ENCODE measurements at regions not wholly inside any gene's neighbourhood (a gene's known extent, or its start where the extent isn't known, plus 50 kb on each side); places are given as distances from the start of the nearest gene placed in this dataset.
"Not testable (repeated sequence)": the region's sequence is repeated elsewhere in the genome, so short reads cannot be mapped to it uniquely, and the experiment has no call there.

GRCh38 chr6:4676016-4676415, 100.2 kb upstream of the CDYL start:
- DNase-seq, result no peak

- no peak for DNase-seq
These were observed 101.1 kb upstream of the CDYL start for GRCh38 chr6:4675121-4675520.

DNA sequence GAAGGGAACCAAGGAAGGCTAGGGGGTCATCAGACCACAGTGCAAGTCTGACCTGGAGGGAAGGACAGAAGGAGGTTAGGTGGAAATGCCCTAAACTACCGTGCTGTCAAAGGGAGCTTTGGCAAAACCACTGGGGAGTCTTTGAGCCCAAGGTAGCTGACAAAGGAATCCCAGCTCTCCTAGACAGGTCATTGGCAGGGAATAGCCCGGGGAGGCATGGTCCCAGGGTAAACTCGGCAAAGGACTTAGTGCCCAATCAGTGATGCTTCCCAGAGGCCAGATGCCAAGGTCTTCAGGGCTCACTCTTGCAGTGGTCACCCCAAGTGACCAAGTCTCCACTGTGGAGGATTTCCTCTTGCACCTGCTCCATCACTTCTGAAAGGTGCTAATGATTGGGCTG, 102.3 kb upstream of the CDYL start:
- DNase-seq, result no peak

- DNase-seq, result no peak
These were observed 103.4 kb upstream of the CDYL start for GRCh38 chr6:4672772-4673171.

DNA sequence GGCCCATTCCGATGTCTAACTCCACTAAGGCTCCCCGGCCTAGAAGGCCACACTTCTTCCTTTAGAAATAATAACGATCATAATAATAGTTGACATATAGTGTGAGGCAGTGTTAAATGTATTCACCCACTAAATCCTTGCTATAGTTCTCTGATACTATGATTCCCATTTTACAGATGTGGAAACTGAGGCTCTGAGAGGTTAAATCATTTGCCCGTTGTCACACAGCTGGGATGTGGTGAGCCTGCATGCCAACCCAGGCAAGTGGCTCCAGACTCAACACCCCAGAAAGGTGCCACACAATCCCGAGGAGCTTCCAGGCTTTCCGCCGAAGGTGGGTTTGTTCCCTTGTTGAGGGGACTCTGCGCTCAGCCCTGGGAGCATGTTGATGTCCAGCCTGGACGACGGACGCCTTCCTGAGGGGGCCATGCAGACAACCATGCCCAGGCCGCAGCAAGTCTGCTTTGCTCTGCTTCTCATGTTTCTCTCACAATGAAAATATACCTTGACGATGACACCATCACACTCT, 104.6 kb upstream of the CDYL start:
- DNase-seq, result no peak

DNA sequence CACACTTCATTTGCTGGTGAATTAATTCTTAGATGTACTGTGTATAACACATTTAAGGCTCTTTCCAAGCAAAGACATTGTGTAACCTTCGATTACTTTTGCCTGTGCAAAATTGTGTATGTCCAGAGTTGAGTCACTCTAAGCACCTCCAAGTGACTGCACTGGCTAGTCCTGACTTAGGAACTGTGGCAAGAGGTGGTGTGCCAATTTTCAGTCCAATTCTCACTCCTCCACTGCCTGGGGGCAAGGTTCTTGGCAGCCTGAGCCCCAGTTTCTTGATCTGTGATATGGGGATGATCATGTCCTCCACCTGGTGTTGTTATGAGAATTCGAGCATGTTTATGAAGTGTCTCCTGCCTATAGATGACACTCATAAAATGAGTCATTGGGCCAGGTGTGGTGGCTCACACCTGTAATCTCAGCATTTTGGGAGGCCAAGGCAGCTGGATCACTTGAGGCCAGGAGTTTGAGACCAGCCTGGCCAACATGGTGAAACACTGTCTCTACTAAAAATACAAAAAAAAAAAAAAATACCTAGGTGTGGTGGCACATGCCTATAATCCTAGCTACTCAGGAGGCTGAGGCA, 105.3 kb upstream of the CDYL start:
- no peak for DNase-seq

- no peak for DNase-seq
These were observed 105.9 kb upstream of the CDYL start for GRCh38 chr6:4670290-4670689.

DNA sequence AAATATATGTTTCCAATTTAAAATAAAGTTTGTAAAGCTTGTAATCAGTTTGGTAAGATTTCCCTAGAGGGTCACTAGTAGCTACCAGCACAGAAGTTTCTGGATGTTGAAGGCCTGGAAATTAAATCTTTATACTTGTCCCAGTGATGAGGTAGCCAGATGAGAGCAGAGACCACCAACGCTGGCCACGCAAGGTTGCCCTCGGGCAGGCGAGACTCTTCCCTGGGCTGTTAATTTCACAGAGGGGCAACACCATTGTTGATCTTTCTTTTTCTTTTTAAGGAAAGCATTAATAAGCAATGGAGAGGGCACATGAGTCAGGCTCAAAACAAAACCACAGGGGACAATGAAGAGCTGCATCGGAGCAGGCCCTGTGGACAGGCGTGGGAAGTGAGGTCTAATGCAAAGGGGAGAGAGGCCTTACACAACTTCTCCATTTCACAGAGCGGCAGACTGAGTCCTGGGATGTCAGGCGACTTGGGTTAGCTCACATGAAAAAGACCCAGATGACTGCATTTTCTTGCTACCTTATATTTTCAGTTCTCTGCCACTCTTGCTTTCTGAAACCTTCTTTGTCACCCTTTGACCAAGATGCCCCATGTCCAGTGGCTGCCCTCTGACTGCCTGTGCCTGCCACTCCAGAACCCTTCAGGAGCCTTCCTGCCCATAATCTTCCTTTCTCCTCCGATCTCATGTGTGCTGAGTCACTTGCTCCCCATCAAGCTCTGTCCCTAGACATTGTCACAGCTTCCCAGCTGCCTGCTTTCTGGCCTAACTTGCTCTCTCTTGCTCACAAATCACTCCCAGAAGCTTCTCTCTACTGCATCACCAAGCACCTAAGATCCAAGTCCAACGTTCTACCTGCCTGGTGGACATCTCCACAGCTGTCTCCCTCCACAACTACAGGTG, 107.7 kb upstream of the CDYL start:
- DNase-seq, result no peak

GRCh38 chr6:4667591-4667990, 108.6 kb upstream of the CDYL start:
- no peak for DNase-seq

DNA sequence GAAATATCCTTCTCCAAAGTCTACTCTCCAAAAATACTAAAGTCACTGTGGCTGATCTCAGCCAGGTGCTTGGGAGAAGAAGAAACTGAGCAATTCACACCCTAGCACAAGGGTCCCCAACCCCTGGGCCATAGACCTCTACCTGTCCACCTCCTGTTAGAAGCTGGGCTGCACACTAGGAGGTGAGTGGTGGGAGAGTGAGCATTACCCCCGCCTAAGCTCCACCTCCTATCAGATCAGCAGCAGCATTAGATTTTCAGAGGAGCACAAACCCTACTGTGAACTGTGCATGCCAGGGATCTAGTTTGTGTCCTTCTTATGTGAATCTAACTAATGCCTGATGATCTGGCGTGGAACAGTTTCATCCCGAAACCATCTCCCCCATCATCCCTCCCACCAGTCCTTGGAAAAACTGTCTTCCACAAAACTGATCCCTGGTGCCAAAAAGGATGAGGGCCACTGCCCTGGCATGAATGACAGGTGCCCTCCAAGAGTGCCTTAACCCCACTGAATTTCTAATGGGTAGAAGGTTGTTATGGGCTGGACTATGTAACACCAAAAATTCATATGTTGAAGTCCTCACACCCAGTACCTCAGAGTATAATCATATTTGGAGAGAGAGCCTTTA, 109.2 kb upstream of the CDYL start:
- DNase-seq, result no peak

DNA sequence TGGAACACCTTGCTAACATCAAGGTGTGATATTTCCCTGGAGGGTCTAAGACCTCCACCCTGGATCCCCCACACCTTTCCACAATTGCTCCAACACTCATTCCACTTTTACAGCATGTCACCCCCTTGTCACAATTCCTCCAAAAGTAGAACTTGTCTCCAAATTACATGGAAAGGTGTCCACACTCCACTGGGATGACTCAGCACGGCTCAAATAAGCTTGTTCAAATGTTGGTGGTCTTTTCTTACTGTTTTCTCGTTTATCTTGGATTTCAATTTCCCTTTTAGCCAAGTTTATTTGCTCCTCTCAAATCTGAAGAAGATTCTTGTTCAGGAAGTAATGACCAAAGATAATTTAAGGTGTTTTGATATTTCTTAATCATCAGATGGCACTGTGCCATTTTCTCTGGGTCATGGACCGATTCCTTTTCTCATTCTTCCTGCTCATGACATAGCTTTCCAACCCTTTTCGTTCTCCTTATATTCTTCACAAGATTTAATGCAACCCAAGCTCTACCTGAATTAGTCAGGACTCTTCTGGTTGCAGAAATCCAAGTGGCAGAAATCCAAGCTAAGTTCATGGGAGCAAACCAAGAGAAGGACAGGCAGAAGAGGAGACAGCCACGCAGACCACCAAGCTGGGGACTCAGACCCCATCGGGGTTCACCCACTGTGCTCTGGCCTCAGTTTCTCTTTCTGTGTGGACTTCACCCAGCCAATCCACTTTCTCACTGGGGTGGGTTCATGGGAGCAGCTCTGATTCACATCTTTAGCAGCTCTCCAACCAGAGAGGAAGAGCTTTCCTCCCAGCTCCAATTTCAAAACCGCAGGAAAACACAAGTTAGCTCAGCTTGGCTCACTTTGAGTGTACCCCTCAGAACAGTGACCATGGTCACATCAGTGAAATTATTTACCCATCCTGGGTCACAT, 110.5 kb upstream of the CDYL start:
- no peak for DNase-seq

DNA sequence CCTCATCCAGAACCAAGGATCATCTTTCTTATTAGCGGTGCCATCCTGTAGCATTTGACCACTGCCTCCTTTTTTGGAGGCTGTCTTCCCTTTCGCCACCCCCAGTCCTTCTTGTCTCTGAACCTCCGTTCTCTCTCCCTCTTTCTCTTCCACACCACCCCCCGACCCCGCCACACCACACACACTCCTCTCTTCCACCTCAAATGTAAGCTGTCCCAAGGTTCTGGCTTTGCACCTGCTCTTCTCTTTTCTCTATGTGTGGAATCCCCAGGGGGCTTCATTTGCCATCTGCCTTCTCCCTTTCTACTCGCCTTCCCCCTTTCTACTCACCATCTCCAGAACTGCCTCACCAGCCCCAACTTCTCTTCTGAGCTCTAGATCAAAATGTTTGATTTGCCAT, 111.3 kb upstream of the CDYL start:
- no peak for DNase-seq

DNA sequence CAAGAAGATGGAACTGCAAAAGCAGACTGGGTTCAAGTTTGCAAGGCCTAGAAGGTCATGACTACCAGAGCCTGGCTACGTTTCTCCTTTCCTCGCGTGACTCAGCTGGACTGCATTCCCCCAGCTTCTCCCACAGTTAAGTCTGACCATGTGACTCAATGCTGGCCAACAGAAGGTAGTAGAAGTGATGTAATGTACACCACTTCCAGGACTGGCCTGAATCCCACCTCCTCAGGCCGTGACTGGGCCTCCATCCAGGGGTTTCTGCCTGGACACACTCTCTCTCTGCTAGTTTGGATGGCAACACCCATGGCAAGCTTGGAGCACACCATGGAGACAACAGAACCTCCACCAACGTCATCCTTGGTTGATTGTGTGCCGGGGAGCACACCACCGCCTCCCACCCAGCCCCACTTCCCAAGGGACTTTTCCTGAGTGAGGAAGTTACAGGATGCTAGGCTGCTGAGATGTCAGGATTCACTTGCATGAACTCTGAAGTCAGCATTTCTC, 112.0 kb upstream of the CDYL start:
- DNase-seq, result no peak

DNA sequence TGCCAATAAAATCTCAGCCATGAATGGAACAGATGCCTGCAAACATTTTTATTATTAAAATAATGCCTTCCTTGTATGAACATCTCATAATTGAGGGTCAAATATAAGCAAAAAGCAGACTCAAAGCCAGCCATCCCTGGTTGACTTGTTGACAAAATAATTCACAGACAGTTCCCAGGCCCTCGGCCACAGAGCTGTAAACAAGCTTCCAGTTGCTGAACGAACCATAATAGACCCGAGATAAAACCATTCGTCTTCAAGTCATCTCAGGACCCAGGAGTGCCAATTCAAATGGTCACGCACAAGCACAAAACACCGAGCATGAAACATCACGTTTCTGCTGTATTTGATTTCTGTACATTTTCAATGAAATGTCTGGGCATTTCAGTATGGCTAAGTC, 113.3 kb upstream of the CDYL start:
- no peak for DNase-seq

DNA sequence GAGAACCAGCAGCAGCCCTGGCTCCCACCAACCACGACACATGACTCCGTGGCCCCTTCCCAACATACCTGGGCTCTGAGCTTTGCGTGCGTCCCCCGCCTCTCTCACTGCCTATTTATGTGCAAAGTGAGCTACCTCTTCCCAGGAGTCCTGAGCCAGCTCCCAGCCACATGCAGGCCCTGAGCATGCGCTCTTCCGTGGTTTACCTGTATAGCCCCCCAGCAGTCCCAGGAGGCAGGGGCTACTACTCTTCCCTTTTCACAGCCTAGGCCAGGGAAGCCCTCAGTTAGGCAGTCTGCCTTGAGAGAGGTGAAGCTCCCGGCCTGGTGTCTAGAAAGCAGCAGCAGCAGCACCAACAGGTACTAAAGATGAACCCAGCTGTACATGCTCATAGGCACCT, 114.8 kb upstream of the CDYL start:
- DNase-seq, result no peak

DNA sequence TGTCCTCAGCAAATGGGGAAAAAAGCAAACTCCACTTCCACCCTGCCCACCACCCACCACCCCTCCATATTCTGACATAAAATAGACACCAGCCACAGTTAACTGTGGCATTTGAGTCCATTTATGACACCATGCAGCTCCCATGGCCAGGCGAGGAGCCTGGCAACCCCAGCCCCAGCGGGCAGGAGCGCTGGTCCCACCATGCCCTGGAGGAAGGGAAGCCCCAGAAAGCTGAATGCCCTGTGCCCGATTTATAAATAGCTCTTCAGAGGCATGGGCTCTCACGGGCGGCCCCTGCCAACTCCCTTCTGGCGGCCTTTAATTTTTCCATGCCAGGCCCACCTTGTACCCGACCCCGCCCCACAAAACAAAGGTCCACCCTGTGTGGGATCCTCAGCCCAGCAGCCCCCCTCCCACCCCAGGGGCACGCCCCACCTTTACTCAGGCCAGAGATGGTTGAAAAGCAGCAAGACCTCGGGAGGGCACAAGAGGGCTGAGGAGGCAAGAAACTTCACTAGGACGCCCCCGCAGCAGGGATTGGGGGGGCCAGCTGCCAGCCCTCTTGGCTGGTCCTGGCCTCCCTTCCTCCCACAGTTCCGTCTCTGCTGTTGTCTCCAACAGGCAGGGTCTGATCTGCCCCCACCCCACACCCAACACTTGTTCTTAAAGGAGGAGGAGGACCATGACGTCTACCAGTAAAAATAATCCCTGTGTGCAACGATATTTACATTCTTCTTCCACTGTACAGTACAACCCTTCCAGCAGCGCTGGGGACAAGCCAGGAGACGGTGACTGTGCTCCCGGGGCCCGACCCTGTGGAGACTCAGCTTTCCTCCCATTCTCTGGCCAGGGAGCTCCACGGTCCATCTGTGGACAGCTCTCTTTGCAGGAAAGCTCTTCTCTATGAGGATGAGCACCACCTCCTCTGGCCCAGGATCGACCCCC, 115.6 kb upstream of the CDYL start:
- no peak for DNase-seq

GRCh38 chr6:4659719-4660118, 116.5 kb upstream of the CDYL start:
- DNase-seq, result not testable (repeated sequence)

DNA sequence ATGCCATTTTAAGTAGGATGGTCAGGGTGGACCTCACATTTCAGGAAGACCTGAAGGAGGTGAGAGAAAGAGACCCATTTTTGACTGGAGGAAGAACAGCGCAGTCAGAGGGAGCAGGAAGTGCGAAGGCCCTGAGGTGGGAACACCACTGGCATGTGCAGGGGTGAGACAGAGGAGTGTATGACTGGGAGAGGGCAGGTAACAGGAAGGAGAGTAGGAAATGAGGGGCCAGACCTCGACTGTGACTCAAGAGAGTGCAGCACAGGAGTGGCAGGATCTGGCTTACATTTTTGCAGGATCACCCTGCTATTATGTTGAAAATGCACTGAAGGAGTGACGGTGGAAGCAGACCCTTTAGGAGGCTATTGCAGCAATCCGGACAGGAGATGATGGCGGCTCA, 117.7 kb upstream of the CDYL start:
- no peak for DNase-seq

- no peak for DNase-seq
These were observed 120.1 kb upstream of the CDYL start for GRCh38 chr6:4656106-4656505.

GRCh38 chr6:4655196-4656025, 120.8 kb upstream of the CDYL start:
- no peak for DNase-seq

Measured in stimulated activated naive CD4-positive, alpha-beta T cell treated with Interleukin-2 at 50 U/mL for 16 hours (primary cell).